ENCODE measurements at regions not wholly inside any gene's neighbourhood (a gene's known extent, or its start where the extent isn't known, plus 50 kb on each side); places are given as distances from the start of the nearest gene placed in this dataset.
A peak's percentile ranks its signal among the peaks of the same experiment; 100 is the strongest.

DNA sequence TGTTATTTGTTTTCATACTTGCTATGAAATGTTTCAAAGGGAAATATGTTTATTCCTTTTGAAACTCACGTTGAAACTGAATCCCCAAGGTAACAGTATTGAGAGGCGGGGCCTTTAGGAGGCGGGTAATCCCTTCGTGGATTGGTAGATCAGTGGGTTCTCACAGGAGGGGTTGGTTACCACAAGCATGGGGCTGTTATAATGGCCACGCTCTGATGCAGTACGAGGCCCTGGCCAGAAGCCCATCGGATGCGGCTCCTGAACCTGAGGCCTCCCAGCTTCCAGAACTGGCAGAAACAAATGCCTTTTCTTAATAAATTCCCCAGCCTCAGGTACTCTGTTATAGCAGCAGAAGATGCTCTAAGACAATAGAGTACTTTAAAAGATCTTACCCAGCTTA, 135.7 kb downstream of the ASB1 start:
- DNase-seq: no peak

GRCh38 chr2:238563551-238563950, 136.8 kb downstream of the ASB1 start:
- no peak for DNase-seq

DNA sequence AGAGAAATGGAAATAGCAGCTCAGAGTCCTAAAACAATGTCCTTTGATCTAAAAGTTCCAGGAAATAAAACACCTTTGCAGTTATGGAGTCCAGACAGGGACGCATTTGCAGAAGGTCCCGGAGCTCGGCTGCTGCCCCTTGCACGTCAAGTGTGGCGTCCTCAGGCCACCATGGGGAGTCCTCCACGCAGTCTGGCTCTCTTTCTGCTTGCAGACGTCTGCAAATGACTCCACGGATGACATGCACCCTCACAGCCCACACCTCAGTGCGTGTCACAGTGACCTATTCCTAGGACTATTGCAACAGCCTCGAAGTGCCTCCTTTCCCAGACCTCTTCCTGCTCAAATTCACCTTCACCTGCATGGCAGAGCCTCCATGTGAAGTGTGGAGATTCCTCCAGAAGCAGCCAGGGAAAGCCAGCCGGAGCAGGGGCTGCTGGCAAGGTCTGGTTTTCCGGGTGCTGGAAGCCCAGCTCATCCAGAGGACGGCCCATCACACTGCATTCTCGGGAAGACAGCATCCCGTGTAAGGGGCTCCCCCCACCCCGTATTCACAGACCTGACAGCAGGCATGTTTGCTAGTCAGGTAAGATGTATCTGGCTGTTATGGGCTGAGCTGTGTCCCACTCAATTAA, 137.7 kb downstream of the ASB1 start:
- DNase-seq: no peak

DNA sequence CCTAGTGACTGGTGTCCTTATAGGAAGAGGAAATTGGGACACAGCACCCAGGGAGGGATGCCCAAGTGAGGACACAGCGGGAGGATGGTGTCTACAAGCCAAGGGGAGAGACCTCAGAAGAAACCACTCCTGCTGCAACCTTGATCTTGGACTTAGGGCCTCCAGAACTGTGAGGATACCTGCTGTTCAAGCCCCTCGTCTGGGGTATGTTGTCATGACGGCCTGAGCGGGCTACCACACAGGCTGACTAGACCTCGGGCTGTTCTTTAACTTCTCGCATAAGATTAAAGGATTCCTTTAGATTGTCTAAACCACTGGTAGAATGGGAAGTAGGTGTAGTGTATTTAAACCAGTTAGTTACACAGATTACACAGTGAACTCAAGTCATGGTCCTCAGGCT, 138.3 kb downstream of the ASB1 start:
- DNase-seq: no peak

DNA sequence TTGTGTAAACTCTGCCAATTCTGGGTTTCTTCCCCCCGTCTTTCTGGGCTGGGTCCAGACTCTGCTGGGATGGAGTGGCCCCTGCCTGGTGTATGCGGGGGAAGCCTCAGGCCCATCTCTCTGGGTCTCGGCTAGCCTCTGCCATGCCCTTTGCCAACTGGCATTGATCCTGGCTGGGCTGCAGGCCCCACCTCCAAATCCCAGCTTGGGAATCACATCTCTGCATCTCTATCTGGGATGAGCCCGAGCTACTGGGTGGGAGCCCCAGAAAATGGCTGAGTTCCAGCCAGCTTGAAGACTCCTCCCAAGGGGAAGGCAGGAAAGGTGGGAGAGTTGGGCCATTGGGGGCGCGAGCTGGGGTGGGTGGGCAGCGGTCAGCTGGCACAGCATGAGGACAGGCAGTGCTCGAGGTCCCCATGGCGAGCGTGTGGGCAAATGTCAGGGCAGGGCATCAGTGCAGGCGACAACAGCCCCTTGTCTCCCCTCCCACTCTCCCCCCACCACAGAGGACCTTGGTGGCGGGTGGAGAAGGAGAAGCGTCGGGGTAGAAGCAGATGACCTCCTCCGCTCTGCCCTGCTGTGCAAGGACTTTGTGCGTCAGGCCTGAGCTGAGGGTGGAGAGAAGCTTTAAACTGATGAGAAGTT, 139.4 kb downstream of the ASB1 start:
- no peak for DNase-seq

DNA sequence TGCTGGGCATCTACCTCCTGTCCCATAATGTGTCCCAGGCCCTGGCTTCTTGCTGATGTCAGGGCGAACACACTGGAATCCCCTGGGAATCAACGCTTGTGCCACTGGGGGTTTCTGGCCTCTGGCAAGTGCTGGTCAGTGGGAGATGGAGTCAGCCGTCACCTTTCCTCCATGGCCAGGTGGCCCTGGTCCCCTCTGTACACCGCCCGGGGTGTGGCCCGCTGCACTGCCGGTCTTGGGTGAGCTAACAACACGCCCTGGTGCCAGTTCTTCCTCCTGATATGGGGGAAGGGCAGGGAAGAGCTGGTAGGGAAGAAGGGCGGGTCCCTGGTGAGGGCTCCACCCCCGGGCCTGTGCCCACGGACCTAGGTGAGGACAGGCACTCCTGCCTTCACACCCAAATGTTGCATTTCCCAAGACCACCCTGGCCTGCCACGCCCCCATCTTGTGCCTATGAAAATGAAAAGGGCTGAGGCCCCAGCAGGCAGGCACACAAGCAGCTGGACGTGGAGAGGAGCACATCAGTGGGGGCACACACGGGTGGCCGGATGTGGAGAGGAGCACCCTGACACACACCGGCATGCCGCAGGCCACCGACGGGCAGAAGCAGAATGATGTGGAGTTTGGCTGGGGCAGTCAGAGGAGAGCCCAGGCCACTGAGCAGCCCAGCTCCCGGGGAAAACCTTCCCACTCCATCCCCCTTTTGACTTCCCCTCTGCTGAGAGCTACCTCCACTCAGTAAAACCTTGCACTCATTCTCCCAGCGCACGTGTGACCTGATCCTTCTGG, 140.5 kb downstream of the ASB1 start:
- peak in 1 of 2 donors; percentile 6 for DNase-seq

DNA sequence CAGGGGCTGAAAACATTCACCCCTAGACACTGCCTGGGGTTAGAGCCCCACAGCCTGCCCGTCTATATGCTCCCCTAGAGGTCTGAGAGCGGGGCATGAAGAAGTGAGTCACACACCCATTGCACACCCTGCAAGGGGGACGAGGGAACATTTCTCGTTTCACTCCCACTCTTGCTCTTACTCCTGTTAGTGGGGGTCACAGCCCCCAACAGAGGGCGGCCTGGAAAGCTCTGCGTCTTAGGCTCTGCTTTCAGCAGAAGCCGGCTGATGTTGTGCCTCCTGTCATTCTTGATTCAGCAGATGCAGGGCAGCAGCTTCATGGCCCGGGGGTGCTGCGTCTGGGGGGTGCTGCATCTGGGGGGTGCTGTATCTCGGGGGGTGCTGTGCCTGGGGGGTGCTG, 141.3 kb downstream of the ASB1 start:
- DNase-seq: no peak

DNA sequence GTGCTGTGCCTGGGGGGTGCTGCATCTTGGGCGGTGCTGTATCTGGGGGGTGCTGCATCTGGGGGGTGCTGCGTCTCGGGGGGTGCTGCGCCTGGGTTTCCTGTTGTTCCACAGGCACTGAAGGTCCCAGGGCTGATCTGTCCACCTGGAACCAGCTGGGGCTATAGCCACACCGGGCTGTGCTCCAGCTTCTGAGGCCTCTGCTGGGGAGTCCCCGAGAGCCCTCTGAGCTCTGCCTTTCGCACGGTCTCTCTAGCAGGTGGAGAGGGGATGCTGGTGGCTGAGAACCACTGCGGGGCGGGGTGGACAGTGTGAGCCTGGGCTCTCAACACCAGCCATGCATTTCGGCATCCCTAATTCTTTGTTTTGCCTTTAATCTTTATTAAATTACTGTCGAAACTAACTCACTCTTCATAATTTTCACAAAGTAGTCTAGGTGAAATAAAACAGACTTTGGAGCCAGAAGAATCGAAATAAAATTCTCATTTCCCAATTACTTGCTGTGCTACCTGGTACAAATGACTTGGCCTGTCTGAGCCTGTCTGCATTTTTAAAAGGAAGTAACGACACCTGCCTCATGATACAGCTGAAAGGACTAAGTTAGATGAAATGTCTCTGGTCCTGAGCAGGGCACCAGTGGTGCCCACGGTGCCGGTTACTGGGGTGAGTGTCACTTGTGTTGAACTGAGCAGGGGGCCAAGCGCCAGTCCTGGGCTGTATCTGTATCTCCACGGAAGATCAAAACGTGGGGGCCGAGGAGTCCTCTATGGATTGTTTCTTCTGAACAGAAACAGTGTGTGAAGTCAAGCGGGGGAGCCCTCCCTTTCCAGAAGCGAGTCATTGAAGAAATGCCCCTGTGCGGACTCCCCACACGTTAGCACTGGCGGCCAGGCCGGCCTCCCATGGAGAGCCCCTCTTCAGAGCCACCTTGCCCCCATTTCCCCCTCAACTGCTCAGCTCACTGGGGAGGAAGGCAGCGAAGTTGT, 142.0 kb downstream of the ASB1 start:
- DNase-seq: no peak

DNA sequence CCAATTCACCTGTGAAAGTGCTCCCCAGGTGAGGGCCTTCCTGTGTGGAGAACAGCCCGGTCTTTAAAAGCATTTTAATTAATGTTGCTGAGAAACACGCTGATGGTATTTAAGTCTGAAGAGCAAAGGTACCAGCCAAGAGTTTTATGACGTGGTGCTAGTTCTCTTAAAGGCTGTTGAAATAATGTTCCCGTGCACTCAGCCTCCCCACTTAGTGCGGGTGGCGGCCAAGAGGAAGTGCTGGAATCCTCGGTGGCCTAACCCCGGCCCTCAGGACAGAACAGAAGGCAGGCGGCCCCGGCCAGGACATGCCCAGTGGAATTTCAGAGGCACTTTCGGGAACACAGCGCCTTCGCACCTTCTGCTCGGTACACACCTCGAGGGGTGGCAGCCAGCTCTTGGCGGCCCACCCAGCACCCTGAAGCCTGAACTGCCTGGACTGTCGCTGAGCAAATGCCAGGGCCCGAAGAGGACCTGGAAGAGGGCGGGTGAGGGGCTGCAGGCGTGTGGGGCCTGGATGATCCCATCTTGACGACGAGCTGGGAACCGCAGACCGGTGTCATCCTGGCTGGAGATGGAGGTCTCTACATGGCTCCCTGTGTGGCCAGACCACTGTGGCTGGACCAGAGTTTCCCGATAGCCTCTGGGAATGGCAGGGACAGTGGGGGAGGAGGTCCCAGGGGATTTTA, 142.9 kb downstream of the ASB1 start:
- DNase-seq: peak; percentile 67 to 78

DNA sequence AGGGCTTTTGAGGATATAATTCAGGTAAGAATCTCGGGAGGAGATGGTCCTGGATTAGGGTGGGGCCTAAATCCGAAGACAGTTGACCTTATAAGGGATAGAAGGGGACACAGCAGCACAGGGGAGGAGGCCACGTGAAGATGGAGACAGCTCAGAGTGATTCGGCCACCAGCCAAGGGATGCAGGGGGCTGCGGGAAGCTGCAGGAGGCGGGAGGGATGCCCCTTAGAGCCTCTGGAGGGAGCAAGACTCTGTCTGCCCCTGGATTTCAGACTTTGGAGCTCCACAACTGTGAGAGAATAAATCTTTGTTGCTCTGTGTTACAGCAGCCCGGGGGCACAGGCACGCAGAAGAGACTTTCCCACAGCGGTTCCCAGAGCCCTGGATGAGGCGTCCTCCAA, 143.7 kb downstream of the ASB1 start:
- DNase-seq: no peak

- no peak for DNase-seq
These were observed 144.2 kb downstream of the ASB1 start for GRCh38 chr2:238570926-238571325.

DNA sequence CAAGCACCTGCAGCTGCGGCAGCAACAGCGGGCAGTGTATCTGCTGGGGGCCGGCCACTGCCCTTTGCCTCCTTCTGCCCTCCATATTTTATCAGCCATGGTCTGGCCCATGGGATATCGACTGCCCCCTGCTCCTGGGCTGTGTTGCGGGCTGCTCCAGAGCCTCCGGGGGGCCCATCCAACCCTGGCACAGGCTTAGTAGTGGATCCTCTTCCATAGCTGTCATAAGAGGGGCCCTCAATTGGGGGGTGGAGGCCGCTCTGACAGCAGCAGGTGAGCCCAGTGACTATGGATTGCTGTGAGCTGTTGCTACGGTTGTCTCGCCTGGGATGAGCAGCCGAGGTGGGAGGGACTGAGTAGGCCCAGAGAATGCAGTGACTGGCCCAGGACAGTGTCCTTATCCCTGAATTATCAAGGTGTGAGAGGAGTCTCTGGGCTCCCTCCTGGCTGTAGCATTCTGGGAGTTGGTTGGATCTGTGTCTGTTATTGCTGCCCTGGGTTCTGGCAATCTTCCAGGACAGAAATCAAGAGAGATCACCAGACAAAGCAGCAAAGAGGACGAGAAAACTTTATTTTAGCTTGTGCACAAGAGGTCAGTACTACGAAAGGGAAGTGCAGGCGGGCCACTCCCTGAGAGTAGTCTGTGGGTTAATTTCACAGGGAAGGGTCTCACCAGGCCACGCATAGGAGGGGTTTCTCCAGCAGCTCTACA, 145.1 kb downstream of the ASB1 start:
- peak; percentile 3 to 9 for DNase-seq

- no peak for DNase-seq
These were observed 146.5 kb downstream of the ASB1 start for GRCh38 chr2:238573065-238573778.

DNA sequence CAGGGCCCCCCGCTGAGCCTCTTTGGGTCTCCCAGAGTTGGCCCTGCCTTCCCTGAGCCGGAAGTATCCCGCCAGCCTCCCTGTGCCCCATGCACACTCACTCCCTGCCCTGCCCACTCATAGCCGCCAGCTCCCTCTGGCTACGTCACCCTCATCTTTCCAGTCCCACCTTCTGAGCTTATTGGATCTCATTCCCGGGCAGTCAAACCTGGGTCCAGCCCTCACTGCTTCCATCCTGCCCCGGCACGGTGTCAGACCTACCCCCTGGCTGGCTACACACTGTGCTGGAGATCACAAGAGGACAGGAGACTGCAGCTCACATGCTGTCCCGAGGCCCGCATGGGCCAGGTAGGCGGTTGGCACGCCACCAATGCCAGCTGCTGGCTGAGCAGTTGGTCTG, 147.2 kb downstream of the ASB1 start:
- DNase-seq: no peak

- DNase-seq: no peak
These were observed 148.0 kb downstream of the ASB1 start for GRCh38 chr2:238574490-238575271.

GRCh38 chr2:238576674-238577073, 149.9 kb downstream of the ASB1 start:
- DNase-seq: no peak

GRCh38 chr2:238578256-238578655, 151.5 kb downstream of the ASB1 start:
- no peak for DNase-seq

DNA sequence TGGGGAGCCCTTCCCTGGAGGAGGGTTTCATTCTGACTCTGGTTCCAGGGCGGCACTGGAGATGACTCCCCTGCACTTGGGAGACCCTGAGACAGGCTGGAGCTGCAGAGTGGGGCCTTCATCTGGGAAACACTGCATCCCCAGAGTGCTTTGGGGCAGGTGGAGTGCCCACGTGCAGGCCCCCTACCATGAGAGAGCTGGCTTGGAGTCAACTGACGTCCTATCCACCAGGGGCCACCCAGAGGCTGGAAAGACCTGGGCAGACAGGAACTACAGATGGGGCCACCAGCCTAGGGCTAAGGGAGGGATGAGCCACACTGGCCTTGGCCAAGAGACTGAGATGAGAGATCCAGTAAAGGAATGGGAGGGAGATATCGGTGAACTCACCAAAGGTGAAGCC, 153.8 kb downstream of the ASB1 start:
- no peak for DNase-seq

GRCh38 chr2:238581126-238581525, 154.4 kb downstream of the ASB1 start:
- DNase-seq: no peak

DNA sequence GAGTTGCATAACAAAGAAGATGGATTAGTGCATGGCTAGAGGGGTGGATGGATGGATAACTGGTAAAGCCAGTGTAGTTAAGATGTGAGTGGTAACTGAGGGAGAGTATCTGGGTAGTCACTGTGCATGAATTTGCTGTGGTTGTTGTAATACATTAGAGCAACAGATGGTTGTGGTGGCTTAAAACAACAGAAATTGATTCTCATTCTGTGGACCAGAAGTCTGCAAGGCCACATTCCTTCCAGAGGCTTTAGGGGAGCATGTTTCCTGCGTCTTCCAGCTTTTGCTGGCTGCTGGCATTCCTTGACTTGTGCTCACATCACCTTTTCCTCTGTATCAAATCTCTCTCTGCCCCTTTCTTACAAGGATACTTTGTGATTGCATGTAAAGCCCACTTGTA, 155.4 kb downstream of the ASB1 start:
- no peak for DNase-seq
